GM10266 (cell line): ENCODE measurements at regions not wholly inside any gene's neighbourhood (a gene's known extent, or its start where the extent isn't known, plus 50 kb on each side); places are given as distances from the start of the nearest gene placed in this dataset.

Experiments used
- DNase-seq: peaks from one replicate; pipeline ENCODE4 v3.0.0; 2012; ENCODE audit errors: extremely low spot score
- CTCF ChIP-seq: IDR thresholded peaks from 2 replicates; pipeline ENCODE4 v1.5.1; 2012; ENCODE audit warnings: mild to moderate bottlenecking, low read depth; ENCODE audit not compliant: control insufficient read depth, insufficient read depth; ENCODE audit errors: missing control alignments

- no peak for DNase-seq
- TF ChIP-seq CTCF: no peak
These were observed 501.9 kb downstream of the CDK5RAP2 start for GRCh38 chr9:120078112-120078511.

GRCh38 chr9:120071760-120072159 lies 508.2 kb downstream of the CDK5RAP2 start:
- no peak for DNase-seq
- no peak for TF ChIP-seq CTCF

DNA sequence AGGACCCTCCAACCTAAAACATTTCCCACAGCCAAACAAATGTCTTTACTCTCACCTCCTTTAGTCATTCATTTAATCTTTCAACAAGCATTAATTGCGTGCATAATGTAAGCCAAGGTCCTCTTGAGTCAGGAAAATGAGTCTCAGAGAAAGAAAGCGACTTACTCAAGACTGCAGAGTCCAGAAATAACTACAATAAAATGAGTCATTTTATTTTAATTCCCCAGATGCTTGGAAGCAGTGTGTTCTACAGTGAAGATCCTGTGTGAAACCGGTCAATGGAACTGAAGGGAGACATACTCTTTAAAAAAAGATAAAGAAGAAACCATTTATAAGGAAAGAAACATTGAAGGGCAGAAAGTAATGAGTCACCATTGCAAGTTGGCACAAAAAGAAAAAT lies 513.7 kb downstream of the CDK5RAP2 start:
- no peak for DNase-seq
- TF ChIP-seq CTCF: no peak

GRCh38 chr9:120065151-120065550 lies 514.8 kb downstream of the CDK5RAP2 start:
- TF ChIP-seq CTCF: no peak
- no peak for DNase-seq

- no peak for DNase-seq
- TF ChIP-seq CTCF: no peak
These were observed 535.0 kb downstream of the CDK5RAP2 start for GRCh38 chr9:120045011-120045410.

DNA sequence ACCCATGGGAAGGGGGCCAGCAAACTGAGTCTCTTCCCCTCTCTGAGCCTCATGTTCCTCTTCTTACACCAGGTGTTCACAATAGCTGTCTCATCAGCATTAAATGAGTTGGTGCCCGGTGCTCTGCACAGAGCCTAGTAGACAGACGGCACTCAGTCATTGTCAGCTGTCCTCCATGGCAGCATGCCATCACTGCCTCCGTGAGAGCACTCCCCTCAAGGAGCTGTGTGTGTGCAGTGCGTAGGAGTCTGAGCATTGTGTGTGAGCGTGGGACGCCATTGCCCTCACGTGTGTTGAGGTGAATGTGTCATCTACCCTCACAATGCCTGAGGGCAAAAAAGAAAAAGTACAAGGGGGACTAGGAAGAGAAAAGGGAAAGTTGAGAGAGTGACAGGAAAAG lies 536.5 kb downstream of the CDK5RAP2 start:
- no peak for TF ChIP-seq CTCF

GRCh38 chr9:120040896-120041295 lies 539.1 kb downstream of the CDK5RAP2 start:
- TF ChIP-seq CTCF: no peak
- no peak for DNase-seq

More for the DNA sequence above, 536.5 kb downstream of the CDK5RAP2 start:
- DNase-seq: no peak
